Epithelial cell of proximal tubule (primary cell): ENCODE measurements at regions not wholly inside any gene's neighbourhood (a gene's known extent, or its start where the extent isn't known, plus 50 kb on each side); places are given as distances from the start of the nearest gene placed in this dataset.

Source experiments
- DNase-seq: peaks from one replicate; pipeline ENCODE4 v3.0.0-alpha.2; 2011; ENCODE audit warnings: low read depth
- H3K4me3 ChIP-seq: 2 replicates; pipeline ENCODE4 v1.5.1; 2011; ENCODE audit warnings: low read depth, mild to moderate bottlenecking, low read length
- CTCF ChIP-seq: conservative IDR thresholded peaks from 2 replicates; pipeline ENCODE4 v1.5.1; 2012; ENCODE audit warnings: low read depth, mild to moderate bottlenecking, low read length

GRCh38 chr6:93915961-93916360 lies 496.6 kb upstream of the EPHA7 start:
- no peak for TF ChIP-seq CTCF
- no peak for DNase-seq
- no peak overlapping the region for H3K4me3 ChIP-seq

- H3K4me3 ChIP-seq, result no peak overlapping the region
- DNase-seq, result no peak
- TF ChIP-seq CTCF, result no peak
These were observed 483.2 kb upstream of the EPHA7 start for GRCh38 chr6:93902517-93902916.

- H3K4me3 ChIP-seq, result no peak overlapping the region
- TF ChIP-seq CTCF, result no peak
- DNase-seq, result no peak
These were observed 480.8 kb upstream of the EPHA7 start for GRCh38 chr6:93900142-93900541.

GRCh38 chr6:93896081-93896480 lies 476.7 kb upstream of the EPHA7 start:
- H3K4me3 ChIP-seq, result no peak overlapping the region
- no peak for TF ChIP-seq CTCF
- no peak for DNase-seq

- no peak overlapping the region for H3K4me3 ChIP-seq
- no peak for TF ChIP-seq CTCF
- no peak for DNase-seq
These were observed 475.2 kb upstream of the EPHA7 start for GRCh38 chr6:93894521-93894920.

GRCh38 chr6:93889713-93890112 lies 470.4 kb upstream of the EPHA7 start:
- TF ChIP-seq CTCF, result no peak
- DNase-seq, result no peak
- H3K4me3 ChIP-seq, result no peak overlapping the region

- no peak overlapping the region for H3K4me3 ChIP-seq
- TF ChIP-seq CTCF, result no peak
- DNase-seq, result no peak
These were observed 467.1 kb upstream of the EPHA7 start for GRCh38 chr6:93886416-93886815.
